SH-SY5Y (cell line): ENCODE measurements at regions not wholly inside any gene's neighbourhood (a gene's known extent, or its start where the extent isn't known, plus 50 kb on each side); places are given as distances from the start of the nearest gene placed in this dataset.

ENCODE experiments used
- GATA2 ChIP-seq: IDR thresholded peaks from 2 replicates; pipeline ENCODE4 v1.6.1; 2011; ENCODE audit warnings: mild to moderate bottlenecking, low read depth, low read length
- GATA3 ChIP-seq: IDR thresholded peaks from 2 replicates; pipeline ENCODE4 v1.6.1; 2011; ENCODE audit warnings: low read depth, mild to moderate bottlenecking, low read length, moderate library complexity

- no peak for TF ChIP-seq GATA2
- TF ChIP-seq GATA3: no peak
These were observed 347.0 kb upstream of the PROK2 start for GRCh38 chr3:72131899-72132298.
